22Rv1 (cell line): ENCODE measurements at regions not wholly inside any gene's neighbourhood (a gene's known extent, or its start where the extent isn't known, plus 50 kb on each side); places are given as distances from the start of the nearest gene placed in this dataset.

Experiments
- CTCF ChIP-seq: fragments of 450-650 bp; IDR thresholded peaks from 2 replicates; pipeline ENCODE4 v1.5.1; 2017; ENCODE audit warnings: mild to moderate bottlenecking
- ZFX ChIP-seq: fragments of 450-650 bp; IDR thresholded peaks from 2 replicates; pipeline ENCODE4 v1.6.1; 2017; ENCODE audit warnings: antibody characterized with exemption, borderline replicate concordance

- TF ChIP-seq CTCF (no peak), ZFX (no peak)
Observed at GRCh38 chr20:12211361-12211760, 293.7 kb downstream of the BTBD3 start.
